K562 (cell line): ENCODE measurements at regions not wholly inside any gene's neighbourhood (a gene's known extent, or its start where the extent isn't known, plus 50 kb on each side); places are given as distances from the start of the nearest gene placed in this dataset.

ENCODE experiments used
- ATAC-seq: fragments of 200-7000 bp; cut with Tn5 transposase; 3 replicates; pipeline ENCODE4 v1.9.1; 2020; ENCODE audit warnings: moderate library complexity
- BruUV-seq: library from RNA; stranded (reverse); fragments of 400-500 nt; replicated peaks from 2 replicates; lab custom pipeline; 2021; lab: Mats Ljungman, UMichigan
- CTCF ChIA-PET: fragments of 300-600 bp; formaldehyde crosslinking; extraction: SDS; loops from one replicate; lab custom pipeline; 2021; ENCODE audit warnings: low intra/inter-chr PET ratio; lab: Yijun Ruan, JAX
- POLR2A ChIA-PET: fragments of 300-600, 350-650 bp; sonication (Branson Sonifier 250); formaldehyde crosslinking; extraction: SDS; loops from one replicate; lab custom pipeline; 2021; ENCODE audit warnings: antibody characterized with exemption, inconsistent platforms; lab: Yijun Ruan, JAX
- DNase-seq, 4 experiments: peaks; one replicate each; pipeline versions ENCODE4 v3.0.0 to v3.0.0-alpha.2; 2011 to 2018; ENCODE audit warnings: low spot score in 3 of 4, mixed read lengths in 3 of 4; ENCODE audit errors: extremely low read depth in 1 of 4
- FAIRE-seq: peaks from 2 replicates; lab custom pipeline; 2011; peaks lifted over from hg19 to GRCh38; lab: Jason Lieb, UNC
- H2AFZ ChIP-seq: 2 replicates; pipeline ENCODE4 v1.6.0; 2011; ENCODE audit warnings: low read depth, low read length, control low read depth, inconsistent platforms
- H3K27ac ChIP-seq: fragments of 200-600 bp; 3 replicates; pipeline ENCODE4 v1.8.0; 2011; ENCODE audit warnings: low read depth, mild to moderate bottlenecking, control low read depth, inconsistent platforms, low read length, moderate library complexity, mixed read lengths; ENCODE audit errors: extremely low read depth
- H3K27me3 ChIP-seq, 2 experiments: fragments of 300-600 bp in 1 of 2; 2 replicates in 1 of 2; 3 replicates in 1 of 2; pipeline versions ENCODE4 v1.6.0 to v1.8.0; 2011; ENCODE audit warnings: inconsistent platforms in 2 of 2, low read length in 2 of 2, mild to moderate bottlenecking in 1 of 2, mixed read lengths in 1 of 2, moderate library complexity in 1 of 2; ENCODE audit not compliant: control insufficient read depth in 2 of 2, insufficient read depth in 2 of 2
- H3K36me3 ChIP-seq: fragments of 300-600 bp; 3 replicates; pipeline ENCODE4 v1.8.0; 2011; ENCODE audit warnings: mild to moderate bottlenecking, low read length, inconsistent platforms; ENCODE audit not compliant: control insufficient read depth, insufficient read depth
- H3K4me1 ChIP-seq, 2 experiments: fragments of 200-600 bp in 1 of 2; replicated peaks in 1 of 2; 2 replicates in 1 of 2; 3 replicates in 1 of 2; pipeline versions ENCODE4 v1.5.1 to v1.8.0; 2011; ENCODE audit warnings: inconsistent platforms in 2 of 2, low read length in 2 of 2, mild to moderate bottlenecking in 1 of 2, mixed read lengths in 1 of 2, moderate library complexity in 1 of 2; ENCODE audit not compliant: control insufficient read depth in 2 of 2, insufficient read depth in 2 of 2
- H3K4me2 ChIP-seq: 2 replicates; pipeline ENCODE4 v1.6.1; 2011; ENCODE audit warnings: low read length, control low read depth, inconsistent platforms, mixed read lengths; ENCODE audit not compliant: insufficient read depth
- H3K4me3 ChIP-seq: fragments of 200-600 bp; sonication (generic), shearing (Covaris generic); 2 replicates; pipeline ENCODE4 v1.5.1; 2016; ENCODE audit warnings: control low read depth, inconsistent platforms
- H3K79me2 ChIP-seq: fragments of 200-600 bp; 3 replicates; pipeline ENCODE4 v1.8.0; 2011; ENCODE audit warnings: low read length, inconsistent platforms; ENCODE audit not compliant: control insufficient read depth, insufficient read depth
- H3K9ac ChIP-seq, 2 experiments: 2 replicates each; pipeline versions ENCODE4 v1.6.0 to v1.6.1; 2011; ENCODE audit warnings: low read depth in 2 of 2, low read length in 2 of 2, control low read depth in 1 of 2, inconsistent platforms in 1 of 2, mild to moderate bottlenecking in 1 of 2, mixed read lengths in 1 of 2; ENCODE audit not compliant: insufficient read depth in 1 of 2
- H3K9me1 ChIP-seq: one replicate; pipeline ENCODE4 v1.6.0; 2011; ENCODE audit warnings: inconsistent platforms, mild to moderate bottlenecking, low read length, moderate library complexity; ENCODE audit not compliant: control insufficient read depth, insufficient read depth
- H3K9me3 ChIP-seq: replicated peaks from 2 replicates; pipeline ENCODE4 v1.5.1; 2011; ENCODE audit warnings: low read depth, low read length, inconsistent platforms; ENCODE audit not compliant: control insufficient read depth, insufficient read depth
- H4K20me1 ChIP-seq: replicated peaks from 2 replicates; pipeline ENCODE4 v1.6.1; 2011; ENCODE audit warnings: low read length, inconsistent platforms, mixed read lengths; ENCODE audit not compliant: control insufficient read depth, insufficient read depth
- CUX1 ChIP-seq: fragments of 200-800 bp; sonication (Bioruptor generic); IDR thresholded peaks from 2 replicates; pipeline ENCODE4 v1.6.1; 2016; ENCODE audit warnings: missing genetic modification characterization, missing compliant biosample characterization
- DACH1 ChIP-seq: fragments of 450-650 bp; IDR thresholded peaks from 2 replicates; pipeline ENCODE4 v1.6.1; 2018; ENCODE audit not compliant: partially characterized antibody
- HLTF ChIP-seq: fragments of 450-650 bp; IDR thresholded peaks from 2 replicates; pipeline ENCODE4 v1.6.1; 2016
- HMGXB4 ChIP-seq: sonication (generic); formaldehyde crosslinking; IDR thresholded peaks from 2 replicates; pipeline ENCODE4 v1.8.1; 2023; ENCODE audit warnings: mild to moderate bottlenecking, missing genetic modification reagents
- IRF2 ChIP-seq: sonication (generic); formaldehyde crosslinking; IDR thresholded peaks from 2 replicates; pipeline ENCODE4 v1.8.1; 2022; ENCODE audit warnings: mild to moderate bottlenecking, missing genetic modification reagents
- THRB ChIP-seq: fragments of 450-650 bp; formaldehyde crosslinking; conservative IDR thresholded peaks from 2 replicates; pipeline ENCODE4 v1.4.0; 2022; ENCODE audit warnings: mild to moderate bottlenecking, missing genetic modification characterization
- ZBTB34 ChIP-seq: fragments of 250-450 bp; sonication (Bioruptor Pico); IDR thresholded peaks from 2 replicates; pipeline ENCODE4 v1.8.0; 2021; ENCODE audit warnings: mild to moderate bottlenecking, moderate library complexity
- ZNF707 ChIP-seq: fragments of 250-450 bp; sonication (Bioruptor Pico); conservative IDR thresholded peaks from 2 replicates; pipeline ENCODE4 v1.8.0; 2022; ENCODE audit warnings: inconsistent platforms, mild to moderate bottlenecking, moderate library complexity
- ZNF778 ChIP-seq: fragments of 450-650 bp; formaldehyde crosslinking; IDR thresholded peaks from 2 replicates; pipeline ENCODE4 v1.4.0; 2020; ENCODE audit warnings: mild to moderate bottlenecking, moderate library complexity
- in situ Hi-C: fragments of 300-500 bp; cut with MboI; formaldehyde crosslinking; loops from 4 replicates; pipeline ENCODE4 v1.15.0; 2018; ENCODE audit warnings: inconsistent platforms, mixed read lengths
- intact Hi-C: fragments of 100-400 bp; cut with micrococcal nuclease; formaldehyde crosslinking; loops from 2 replicates; pipeline ENCODE4 v1.14.2; 2022
- TF ChIP-seq, protein P1 (sequence below): sonication (generic); formaldehyde crosslinking; IDR thresholded peaks from 2 replicates; pipeline ENCODE4 v1.9.0; 2022; ENCODE audit warnings: mild to moderate bottlenecking, missing genetic modification reagents
- TF ChIP-seq, protein P2 (sequence below): sonication (generic); formaldehyde crosslinking; IDR thresholded peaks from 2 replicates; pipeline ENCODE4 v1.8.0; 2022; ENCODE audit warnings: missing genetic modification reagents, mild to moderate bottlenecking, moderate library complexity, borderline replicate concordance

DNA sequence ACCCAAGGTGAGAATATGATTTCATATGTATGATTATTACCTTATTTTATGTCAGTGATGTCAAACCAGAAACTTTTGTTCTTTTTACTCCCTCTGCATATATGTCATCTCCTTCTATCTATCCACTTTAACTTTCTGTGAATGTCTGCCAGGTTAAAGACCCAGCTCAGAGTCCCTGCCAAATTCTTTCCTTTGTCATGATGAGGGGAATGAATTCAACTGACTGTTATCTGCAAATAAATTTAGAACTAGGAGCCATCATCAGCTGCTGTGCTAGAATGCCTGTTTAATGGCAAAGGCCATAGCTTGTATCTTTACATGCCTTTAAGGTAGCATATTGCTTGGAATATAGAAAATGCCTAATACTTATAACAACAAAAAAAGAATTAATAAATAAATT, 815.6 kb upstream of the NEGR1 start:
- H3K4me3 ChIP-seq: no peak overlapping the region
- no peak overlapping the region for H2AFZ ChIP-seq
- no peak overlapping the region for H3K9ac ChIP-seq
- in situ Hi-C loops (no loop called here), intact Hi-C loops (no loop called here)
- H3K27ac ChIP-seq: no peak overlapping the region
- no peaks in the 10 kb centered on the region for H3K27me3 ChIP-seq
- no peak for DNase-seq
- CTCF ChIA-PET: no interaction called here
- no peaks in the 10 kb centered on the region for H4K20me1 ChIP-seq
- H3K36me3 ChIP-seq: no peaks in the 10 kb centered on the region
- H3K4me2 ChIP-seq: no peak overlapping the region
- ATAC-seq: no peak
- no TSS peak for BruUV-seq
- H3K79me2 ChIP-seq: no peaks in the 10 kb centered on the region
- POLR2A ChIA-PET: no interaction called here
- H3K4me1 ChIP-seq: no peaks in the 10 kb centered on the region
- H3K9me1 ChIP-seq: no peaks in the 10 kb centered on the region
- H3K9me3 ChIP-seq: no peaks in the 10 kb centered on the region
- FAIRE-seq: no peak
- TF ChIP-seq, protein P1, sequence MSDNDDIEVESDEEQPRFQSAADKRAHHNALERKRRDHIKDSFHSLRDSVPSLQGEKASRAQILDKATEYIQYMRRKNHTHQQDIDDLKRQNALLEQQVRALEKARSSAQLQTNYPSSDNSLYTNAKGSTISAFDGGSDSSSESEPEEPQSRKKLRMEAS (CRISPR knock-in tag): no peak
- TF ChIP-seq CUX1 (CRISPR knock-in tag) (no peak), HMGXB4 (CRISPR knock-in tag) (no peak), HLTF (no peak), DACH1 (no peak), ZBTB34 (CRISPR knock-in tag) (no peak), ZNF778 (no peak), THRB (CRISPR knock-in tag) (no peak), ZNF707 (CRISPR knock-in tag) (no peak), IRF2 (no peak)
- TF ChIP-seq, protein P2, sequence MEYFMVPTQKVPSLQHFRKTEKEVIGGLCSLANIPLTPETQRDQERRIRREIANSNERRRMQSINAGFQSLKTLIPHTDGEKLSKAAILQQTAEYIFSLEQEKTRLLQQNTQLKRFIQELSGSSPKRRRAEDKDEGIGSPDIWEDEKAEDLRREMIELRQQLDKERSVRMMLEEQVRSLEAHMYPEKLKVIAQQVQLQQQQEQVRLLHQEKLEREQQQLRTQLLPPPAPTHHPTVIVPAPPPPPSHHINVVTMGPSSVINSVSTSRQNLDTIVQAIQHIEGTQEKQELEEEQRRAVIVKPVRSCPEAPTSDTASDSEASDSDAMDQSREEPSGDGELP (CRISPR knock-in tag): no peak
